HG02759 (cell line): ENCODE measurements at regions not wholly inside any gene's neighbourhood (a gene's known extent, or its start where the extent isn't known, plus 50 kb on each side); places are given as distances from the start of the nearest gene placed in this dataset.

Experiments used
- ATAC-seq: cut with Tn5 transposase; IDR thresholded peaks from one replicate; pipeline ENCODE4 v1.9.1; 2021; ENCODE audit warnings: mild to moderate bottlenecking, moderate library complexity; ENCODE audit not compliant: unreplicated experiment

GRCh38 chr16:85252461-85252860, 140.2 kb upstream of the CIBAR2 start:
- no peak for ATAC-seq

GRCh38 chr16:85253084-85253941, 141.0 kb upstream of the CIBAR2 start:
- ATAC-seq = peak; percentile 63

- no peak for ATAC-seq
Observed at GRCh38 chr16:85254051-85254450, 141.8 kb upstream of the CIBAR2 start.

GRCh38 chr16:85254921-85255320, 142.6 kb upstream of the CIBAR2 start:
- no peak for ATAC-seq

GRCh38 chr16:85255777-85256176, 143.5 kb upstream of the CIBAR2 start:
- ATAC-seq = no peak

- no peak for ATAC-seq
Observed at GRCh38 chr16:85256190-85256739, 144.0 kb upstream of the CIBAR2 start.

- ATAC-seq = no peak
Observed at GRCh38 chr16:85257483-85257882, 145.2 kb upstream of the CIBAR2 start.

- no peak for ATAC-seq
Observed at GRCh38 chr16:85258166-85258565, 145.9 kb upstream of the CIBAR2 start.

- ATAC-seq = no peak
Observed at GRCh38 chr16:85258629-85259028, 146.4 kb upstream of the CIBAR2 start.

- no peak for ATAC-seq
Observed at GRCh38 chr16:85259115-85259831, 147.0 kb upstream of the CIBAR2 start.

- no peak for ATAC-seq
Observed at GRCh38 chr16:85259832-85260167, 147.5 kb upstream of the CIBAR2 start.

- no peak for ATAC-seq
Observed at GRCh38 chr16:85261204-85261603, 148.9 kb upstream of the CIBAR2 start.

GRCh38 chr16:85261657-85262557, 149.6 kb upstream of the CIBAR2 start:
- no peak for ATAC-seq

- no peak for ATAC-seq
Observed at GRCh38 chr16:85262558-85263238, 150.4 kb upstream of the CIBAR2 start.

- ATAC-seq = no peak
Observed at GRCh38 chr16:85263239-85263585, 150.9 kb upstream of the CIBAR2 start.

- ATAC-seq = no peak
Observed at GRCh38 chr16:85264752-85265151, 152.5 kb upstream of the CIBAR2 start.

- no peak for ATAC-seq
Observed at GRCh38 chr16:85265161-85265784, 153.0 kb upstream of the CIBAR2 start.

- ATAC-seq = no peak
Observed at GRCh38 chr16:85265810-85266209, 153.5 kb upstream of the CIBAR2 start.

- ATAC-seq = no peak
Observed at GRCh38 chr16:85266857-85267256, 154.6 kb upstream of the CIBAR2 start.

GRCh38 chr16:85267414-85267945, 155.2 kb upstream of the CIBAR2 start:
- no peak for ATAC-seq
